ENCODE measurements at regions not wholly inside any gene's neighbourhood (a gene's known extent, or its start where the extent isn't known, plus 50 kb on each side); places are given as distances from the start of the nearest gene placed in this dataset.
"Not testable (repeated sequence)": the region's sequence is repeated elsewhere in the genome, so short reads cannot be mapped to it uniquely, and the experiment has no call there.

GRCh38 chr11:114949614-114950351 lies 271.5 kb downstream of the NXPE2 start:
- no peak overlapping the region for H3K4me3 ChIP-seq (ENCODE audit: low read depth, low read length)
- H3K36me3 ChIP-seq (ENCODE audit: control insufficient read depth, insufficient read depth, low read length) = no peaks in the 10 kb centered on the region
- no peak for TF ChIP-seq CTCF (IDR thresholded peaks at IDR 0.05; ENCODE audit: insufficient read depth, low read depth, low read length)
- DNase-seq (ENCODE audit: low read depth) = no peak
- ChIA-PET POLR2A (no interaction called here), CTCF (no interaction called here)
- no peaks in the 10 kb centered on the region for H3K27me3 ChIP-seq (ENCODE audit: control insufficient read depth, insufficient read depth, low read length)

- TF ChIP-seq CTCF (IDR thresholded peaks at IDR 0.05; ENCODE audit: insufficient read depth, low read depth, low read length) = no peak
- Histone ChIP-seq H3K4me3 (ENCODE audit: low read depth, low read length) (no peak overlapping the region), H3K36me3 (ENCODE audit: control insufficient read depth, insufficient read depth, low read length) (no peaks in the 10 kb centered on the region), H3K27me3 (ENCODE audit: control insufficient read depth, insufficient read depth, low read length) (no peaks in the 10 kb centered on the region)
- ChIA-PET CTCF (no interaction called here), POLR2A (no interaction called here)
- no peak for DNase-seq (ENCODE audit: low read depth)
Observed at GRCh38 chr11:114953039-114953438, 274.7 kb downstream of the NXPE2 start.

GRCh38 chr11:114955923-114956322 lies 277.6 kb downstream of the NXPE2 start:
- Histone ChIP-seq H3K36me3 (ENCODE audit: control insufficient read depth, insufficient read depth, low read length) (no peaks in the 10 kb centered on the region), H3K4me3 (ENCODE audit: low read depth, low read length) (no peak overlapping the region), H3K27me3 (ENCODE audit: control insufficient read depth, insufficient read depth, low read length) (no peaks in the 10 kb centered on the region)
- POLR2A ChIA-PET = no interaction called here
- DNase-seq (ENCODE audit: low read depth) = no peak
- CTCF ChIA-PET = no interaction called here
- no peak for TF ChIP-seq CTCF (IDR thresholded peaks at IDR 0.05; ENCODE audit: insufficient read depth, low read depth, low read length)

GRCh38 chr11:114956566-114956965 lies 278.2 kb downstream of the NXPE2 start:
- no peak overlapping the region for H3K4me3 ChIP-seq (ENCODE audit: low read depth, low read length)
- H3K36me3 ChIP-seq (ENCODE audit: control insufficient read depth, insufficient read depth, low read length) = no peaks in the 10 kb centered on the region
- no peak for TF ChIP-seq CTCF (IDR thresholded peaks at IDR 0.05; ENCODE audit: insufficient read depth, low read depth, low read length)
- no peak for DNase-seq (ENCODE audit: low read depth)
- CTCF ChIA-PET = no interaction called here
- no peaks in the 10 kb centered on the region for H3K27me3 ChIP-seq (ENCODE audit: control insufficient read depth, insufficient read depth, low read length)
- POLR2A ChIA-PET = no interaction called here

- no peak overlapping the region for H3K4me3 ChIP-seq (ENCODE audit: low read depth, low read length)
- ChIA-PET POLR2A (no interaction called here), CTCF (interaction anchor here (0.6 kb wide), 1 partner anchor 186 kb away, joined by 3 read pairs; no protein-coding TSS in a partner anchor)
- no peak for TF ChIP-seq CTCF (IDR thresholded peaks at IDR 0.05; ENCODE audit: insufficient read depth, low read depth, low read length)
- no peaks in the 10 kb centered on the region for H3K36me3 ChIP-seq (ENCODE audit: control insufficient read depth, insufficient read depth, low read length)
- DNase-seq (ENCODE audit: low read depth) = no peak
- no peaks in the 10 kb centered on the region for H3K27me3 ChIP-seq (ENCODE audit: control insufficient read depth, insufficient read depth, low read length)
Observed at GRCh38 chr11:114959953-114960505, 281.7 kb downstream of the NXPE2 start.

GRCh38 chr11:114960819-114961218 lies 282.5 kb downstream of the NXPE2 start:
- CTCF ChIA-PET; POLR2A ChIA-PET; DNase-seq (ENCODE audit: low read depth); H3K4me3 ChIP-seq (ENCODE audit: low read depth, low read length); H3K27me3 ChIP-seq (ENCODE audit: control insufficient read depth, insufficient read depth, low read length); H3K36me3 ChIP-seq (ENCODE audit: control insufficient read depth, insufficient read depth, low read length): not testable (repeated sequence)
